Mesenchymal stem cell (in vitro differentiated cells and primary cell): ENCODE measurements at regions not wholly inside any gene's neighbourhood (a gene's known extent, or its start where the extent isn't known, plus 50 kb on each side); places are given as distances from the start of the nearest gene placed in this dataset.

ENCODE experiments used
- DNase-seq: peaks from one replicate; pipeline ENCODE4 v3.0.0-alpha.2; 2013
- H2AFZ ChIP-seq: one replicate; pipeline ENCODE4 v1.6.1; 2013; ENCODE audit warnings: low read depth, mild to moderate bottlenecking, control low read depth, inconsistent platforms, low read length, moderate library complexity
- H2AK5ac ChIP-seq: 2 replicates; pipeline ENCODE4 v1.6.1; 2013; ENCODE audit warnings: low read length, moderate library complexity, mild to moderate bottlenecking, inconsistent platforms; ENCODE audit not compliant: severe bottlenecking
- H2BK120ac ChIP-seq: one replicate; pipeline ENCODE4 v1.6.1; 2013; ENCODE audit warnings: low read depth, mild to moderate bottlenecking, inconsistent platforms, low read length, moderate library complexity
- H2BK12ac ChIP-seq, 2 experiments: one replicate each; pipeline ENCODE4 v1.6.1; 2013; ENCODE audit warnings: inconsistent platforms in 2 of 2, low read length in 2 of 2, mild to moderate bottlenecking in 2 of 2, moderate library complexity in 2 of 2, control low read depth in 1 of 2
- H2BK15ac ChIP-seq: one replicate; pipeline ENCODE4 v1.6.1; 2013; ENCODE audit warnings: mild to moderate bottlenecking, low read depth, inconsistent platforms; ENCODE audit not compliant: poor library complexity, severe bottlenecking
- H2BK5ac ChIP-seq: 2 replicates; pipeline ENCODE4 v1.6.1; 2013; ENCODE audit warnings: low read depth, mild to moderate bottlenecking, low read length, control low read depth, inconsistent platforms; ENCODE audit not compliant: poor library complexity, severe bottlenecking
- H3K14ac ChIP-seq, 2 experiments: one replicate each; pipeline ENCODE4 v1.6.1; 2013; ENCODE audit warnings: inconsistent platforms in 2 of 2, low read length in 2 of 2, control low read depth in 1 of 2, mild to moderate bottlenecking in 1 of 2, moderate library complexity in 1 of 2
- H3K18ac ChIP-seq, 2 experiments: one replicate each; pipeline ENCODE4 v1.6.1; 2013; ENCODE audit warnings: inconsistent platforms in 2 of 2, low read length in 2 of 2, control low read depth in 1 of 2, low read depth in 1 of 2, mild to moderate bottlenecking in 1 of 2
- H3K23ac ChIP-seq, 2 experiments: one replicate each; pipeline ENCODE4 v1.6.1; 2013; ENCODE audit warnings: inconsistent platforms in 2 of 2, low read length in 2 of 2, mild to moderate bottlenecking in 2 of 2, moderate library complexity in 2 of 2, control low read depth in 1 of 2
- H3K27ac ChIP-seq: 2 replicates; pipeline ENCODE4 v1.5.1; 2013; ENCODE audit warnings: mild to moderate bottlenecking, moderate library complexity, low read length, control low read depth, inconsistent platforms; ENCODE audit not compliant: poor library complexity, severe bottlenecking
- H3K27me3 ChIP-seq, 2 experiments: 2 replicates each; pipeline versions ENCODE4 v1.6.1 to v1.7.0; 2013; ENCODE audit warnings: low read length in 2 of 2, mild to moderate bottlenecking in 2 of 2, moderate library complexity in 2 of 2, control low read depth in 1 of 2, inconsistent platforms in 1 of 2; ENCODE audit not compliant: control insufficient read depth in 1 of 2, insufficient read depth in 1 of 2
- H3K36me3 ChIP-seq, 2 experiments: 2 replicates each; pipeline versions ENCODE4 v1.6.1 to v1.7.0; 2013; ENCODE audit warnings: low read length in 2 of 2, control low read depth in 1 of 2, inconsistent platforms in 1 of 2, low read depth in 1 of 2, mild to moderate bottlenecking in 1 of 2; ENCODE audit not compliant: insufficient read depth in 2 of 2, control insufficient read depth in 1 of 2
- H3K4ac ChIP-seq, 2 experiments: one replicate each; pipeline ENCODE4 v1.6.1; 2013; ENCODE audit warnings: inconsistent platforms in 2 of 2, low read length in 2 of 2, mild to moderate bottlenecking in 2 of 2, moderate library complexity in 2 of 2, control low read depth in 1 of 2, low read depth in 1 of 2
- H3K4me1 ChIP-seq: 2 replicates; pipeline ENCODE4 v1.6.1; 2013; ENCODE audit warnings: low read depth, low read length, control low read depth; ENCODE audit not compliant: control insufficient read depth, insufficient read depth
- H3K4me2 ChIP-seq: 2 replicates; pipeline ENCODE4 v1.6.1; 2013; ENCODE audit warnings: low read length, mild to moderate bottlenecking, inconsistent platforms; ENCODE audit not compliant: poor library complexity, severe bottlenecking
- H3K4me3 ChIP-seq, 2 experiments: 2 replicates each; pipeline versions ENCODE4 v1.5.1 to v1.7.0; 2013; ENCODE audit warnings: low read length in 2 of 2, mild to moderate bottlenecking in 2 of 2, control low read depth in 1 of 2, low read depth in 1 of 2; ENCODE audit not compliant: insufficient read depth in 1 of 2
- H3K79me1 ChIP-seq: replicated peaks from 2 replicates; pipeline ENCODE4 v1.6.1; 2013; ENCODE audit warnings: mild to moderate bottlenecking, control low read depth, low read length, inconsistent platforms; ENCODE audit not compliant: poor library complexity, severe bottlenecking
- H3K9ac ChIP-seq: 2 replicates; pipeline ENCODE4 v1.7.0; 2013; ENCODE audit warnings: mild to moderate bottlenecking, low read length, moderate library complexity
- H3K9me3 ChIP-seq: 2 replicates; pipeline ENCODE4 v1.7.0; 2013; ENCODE audit warnings: mild to moderate bottlenecking, low read length; ENCODE audit not compliant: control insufficient read depth
- H4K8ac ChIP-seq: one replicate; pipeline ENCODE4 v1.6.1; 2013; ENCODE audit warnings: inconsistent platforms, mild to moderate bottlenecking, low read length, moderate library complexity
- H4K91ac ChIP-seq: one replicate; pipeline ENCODE4 v1.6.1; 2013; ENCODE audit warnings: mild to moderate bottlenecking, low read length, inconsistent platforms
- WGBS: methylation state at CpG from one replicate; pipeline ENCODE4 v1.1.7; 2013; ENCODE audit warnings: mixed read lengths; 5-methylcytosine and 5-hydroxymethylcytosine counted together

- H2BK120ac ChIP-seq: no peak overlapping the region
- 96% methylated on average over 37 of the region's 37 CpGs for WGBS
- no peak overlapping the region for H3K14ac ChIP-seq
These were observed 91.4 kb upstream of the MAN1A1 start for GRCh38 chr6:119440953-119441352.

DNA sequence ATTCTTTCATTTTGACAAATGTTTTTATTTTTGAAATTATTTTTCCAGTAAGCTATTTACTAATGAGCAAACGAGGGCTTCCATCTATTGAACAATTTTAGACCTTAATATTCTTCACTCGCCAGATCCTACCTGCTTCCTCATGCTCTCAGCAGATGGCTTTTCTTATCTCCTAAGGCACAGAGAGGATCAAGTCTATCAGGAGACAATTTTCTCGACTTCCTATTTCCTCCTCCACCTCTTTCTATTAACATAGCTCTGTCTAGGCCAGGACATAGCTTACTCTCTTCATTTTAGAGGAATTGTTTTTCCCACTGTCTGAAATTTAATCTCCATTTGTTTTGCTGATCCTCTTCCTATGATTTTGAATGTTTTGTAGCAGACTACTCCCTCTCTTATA lies 87.0 kb upstream of the MAN1A1 start:
- Histone ChIP-seq H4K8ac (no peak overlapping the region), H3K9me3 (no peaks in the 10 kb centered on the region), H3K4me2 (no peak overlapping the region), H3K18ac (no peak overlapping the region), H3K4me1 (no peaks in the 10 kb centered on the region), H3K27ac (no peak overlapping the region), H3K4me3 (no peak overlapping the region), H2BK120ac (no peak overlapping the region), H2BK12ac (no peak overlapping the region), H3K79me1 (no peaks in the 10 kb centered on the region), H2BK15ac (no peak overlapping the region), H3K36me3 (no peaks in the 10 kb centered on the region), H3K14ac (no peak overlapping the region), H3K4ac (no peak overlapping the region), H3K23ac (no peak overlapping the region), H2AK5ac (no peak overlapping the region), H3K27me3 (no peaks in the 10 kb centered on the region), H2BK5ac (no peak overlapping the region), H2AFZ (no peak overlapping the region), H3K9ac (no peak overlapping the region), H4K91ac (no peak overlapping the region)
- no peak for DNase-seq
- WGBS: 86% methylated on average over 3 of the region's 3 CpGs

More at GRCh38 chr6:119440953-119441352, 91.4 kb upstream of the MAN1A1 start:
- Histone ChIP-seq H3K36me3 (no peaks in the 10 kb centered on the region), H2BK15ac (no peak overlapping the region), H3K4me2 (no peak overlapping the region), H2AFZ (no peak overlapping the region), H3K27me3 (no peaks in the 10 kb centered on the region), H3K4me3 (peak overlapping the region in 1 of 2 experiments; percentile 22), H3K79me1 (no peaks in the 10 kb centered on the region), H3K27ac (no peak overlapping the region), H4K91ac (no peak overlapping the region), H3K9me3 (no peaks in the 10 kb centered on the region), H3K4ac (no peak overlapping the region), H3K9ac (no peak overlapping the region), H3K4me1 (peaks cover 4% of the 10 kb centered on the region), H4K8ac (no peak overlapping the region), H2AK5ac (no peak overlapping the region), H2BK12ac (no peak overlapping the region), H3K23ac (no peak overlapping the region), H3K18ac (no peak overlapping the region), H2BK5ac (no peak overlapping the region)
- no peak for DNase-seq

DNA sequence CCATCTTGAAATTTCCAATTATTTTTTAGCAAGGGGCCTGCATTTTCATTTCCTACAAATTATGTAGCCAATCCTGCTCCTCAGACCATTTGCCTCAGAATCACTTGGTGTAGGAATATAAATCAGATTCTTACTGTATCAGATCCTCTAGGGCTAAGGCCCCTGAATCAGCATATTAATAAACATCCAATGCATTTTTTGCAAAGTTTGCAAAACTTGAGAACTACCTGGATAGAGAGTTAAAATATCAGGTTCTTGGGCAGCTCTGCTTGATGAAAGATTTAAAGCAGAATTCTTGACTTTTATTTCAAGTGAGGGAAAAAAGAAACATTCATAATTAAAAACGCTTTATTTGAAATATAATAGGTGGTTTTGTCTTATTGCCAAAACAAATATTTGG lies 82.2 kb upstream of the MAN1A1 start:
- H3K9ac ChIP-seq: no peak overlapping the region
- no peaks in the 10 kb centered on the region for H3K4me1 ChIP-seq
- no peaks in the 10 kb centered on the region for H3K36me3 ChIP-seq
- H3K14ac ChIP-seq: no peak overlapping the region
- no peak overlapping the region for H4K8ac ChIP-seq
- no peak overlapping the region for H3K27ac ChIP-seq
- no peak overlapping the region for H2AFZ ChIP-seq
- H3K18ac ChIP-seq: no peak overlapping the region
- no peak overlapping the region for H3K4me3 ChIP-seq
- H2BK15ac ChIP-seq: no peak overlapping the region
- no peak overlapping the region for H2BK12ac ChIP-seq
- no peaks in the 10 kb centered on the region for H3K27me3 ChIP-seq
- H2AK5ac ChIP-seq: no peak overlapping the region
- no peak overlapping the region for H2BK120ac ChIP-seq
- H3K79me1 ChIP-seq: no peaks in the 10 kb centered on the region
- H3K9me3 ChIP-seq: no peaks in the 10 kb centered on the region
- H3K4me2 ChIP-seq: no peak overlapping the region
- DNase-seq: no peak
- no peak overlapping the region for H3K23ac ChIP-seq
- H3K4ac ChIP-seq: no peak overlapping the region
- no peak overlapping the region for H4K91ac ChIP-seq
- WGBS: no CpG with 5 or more reads among the region's 1 CpG
- H2BK5ac ChIP-seq: no peak overlapping the region

- Histone ChIP-seq H3K4me2 (no peak overlapping the region), H3K9me3 (no peaks in the 10 kb centered on the region), H3K23ac (no peak overlapping the region), H3K4me1 (no peaks in the 10 kb centered on the region), H3K27ac (no peak overlapping the region), H4K91ac (no peak overlapping the region), H3K9ac (no peak overlapping the region), H2AFZ (no peak overlapping the region), H3K36me3 (no peaks in the 10 kb centered on the region), H3K27me3 (no peaks in the 10 kb centered on the region), H2AK5ac (no peak overlapping the region), H2BK15ac (no peak overlapping the region), H3K4ac (no peak overlapping the region), H2BK12ac (no peak overlapping the region), H3K4me3 (no peak overlapping the region), H2BK120ac (no peak overlapping the region), H3K18ac (no peak overlapping the region), H2BK5ac (no peak overlapping the region), H3K79me1 (no peaks in the 10 kb centered on the region), H3K14ac (no peak overlapping the region), H4K8ac (no peak overlapping the region)
- 98% methylated on average over 1 of the region's 1 CpG for WGBS
- DNase-seq: no peak
These were observed 81.2 kb upstream of the MAN1A1 start for GRCh38 chr6:119430805-119431204.
